Thyroid gland (tissue), 4 donors: ENCODE measurements at regions not wholly inside any gene's neighbourhood (a gene's known extent, or its start where the extent isn't known, plus 50 kb on each side); places are given as distances from the start of the nearest gene placed in this dataset.

Experiments
- POLR2A ChIP-seq, 2 donors: fragments of 450-650 bp; IDR thresholded peaks; one replicate each; pipeline ENCODE4 v1.6.1; 2017; ENCODE audit warnings: antibody characterized with exemption in 2 of 2, mild to moderate bottlenecking in 2 of 2, moderate library complexity in 1 of 2
- TF ChIP-seq, protein P1 (sequence below), 6 experiments: fragments of 200-600 bp in 3 of 6; fragments of 450-650 bp in 3 of 6; sonication (generic) in 3 of 6; IDR thresholded peaks; one replicate each; pipeline ENCODE4 v1.5.1; 2016 to 2019; ENCODE audit warnings: antibody characterized with exemption in 6 of 6, mild to moderate bottlenecking in 2 of 6, inconsistent platforms in 1 of 6, moderate library complexity in 1 of 6

DNA sequence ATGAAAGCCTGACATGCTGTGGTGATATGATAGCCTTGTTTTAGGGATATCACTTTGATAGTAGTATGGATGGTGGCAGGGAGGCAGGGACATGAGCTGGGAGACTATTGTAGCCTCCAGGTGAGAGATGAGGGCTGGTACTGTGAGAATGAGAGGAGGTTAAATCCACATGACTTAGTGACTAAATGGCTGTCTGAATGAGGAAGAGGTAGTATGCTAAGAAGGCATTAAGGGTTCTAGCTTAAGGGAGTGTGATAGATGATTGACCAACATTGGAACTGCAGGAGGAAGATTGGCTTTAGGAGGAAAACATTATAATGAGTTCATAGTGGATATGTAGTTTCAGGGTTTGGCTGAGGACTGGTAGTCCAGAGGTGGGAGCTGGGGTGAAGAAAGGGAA lies 195.0 kb upstream of the ANK2 start:
- TF ChIP-seq, protein P1, sequence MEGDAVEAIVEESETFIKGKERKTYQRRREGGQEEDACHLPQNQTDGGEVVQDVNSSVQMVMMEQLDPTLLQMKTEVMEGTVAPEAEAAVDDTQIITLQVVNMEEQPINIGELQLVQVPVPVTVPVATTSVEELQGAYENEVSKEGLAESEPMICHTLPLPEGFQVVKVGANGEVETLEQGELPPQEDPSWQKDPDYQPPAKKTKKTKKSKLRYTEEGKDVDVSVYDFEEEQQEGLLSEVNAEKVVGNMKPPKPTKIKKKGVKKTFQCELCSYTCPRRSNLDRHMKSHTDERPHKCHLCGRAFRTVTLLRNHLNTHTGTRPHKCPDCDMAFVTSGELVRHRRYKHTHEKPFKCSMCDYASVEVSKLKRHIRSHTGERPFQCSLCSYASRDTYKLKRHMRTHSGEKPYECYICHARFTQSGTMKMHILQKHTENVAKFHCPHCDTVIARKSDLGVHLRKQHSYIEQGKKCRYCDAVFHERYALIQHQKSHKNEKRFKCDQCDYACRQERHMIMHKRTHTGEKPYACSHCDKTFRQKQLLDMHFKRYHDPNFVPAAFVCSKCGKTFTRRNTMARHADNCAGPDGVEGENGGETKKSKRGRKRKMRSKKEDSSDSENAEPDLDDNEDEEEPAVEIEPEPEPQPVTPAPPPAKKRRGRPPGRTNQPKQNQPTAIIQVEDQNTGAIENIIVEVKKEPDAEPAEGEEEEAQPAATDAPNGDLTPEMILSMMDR (IDR thresholded peaks at IDR 0.05), result no peak
- no peak for TF ChIP-seq POLR2A (IDR thresholded peaks at IDR 0.05)
